Mammary epithelial cell (primary cell): ENCODE measurements at regions not wholly inside any gene's neighbourhood (a gene's known extent, or its start where the extent isn't known, plus 50 kb on each side); places are given as distances from the start of the nearest gene placed in this dataset.

ENCODE experiments used
- CTCF ChIP-seq, 2 donors: IDR thresholded peaks in 1 of 2; conservative IDR thresholded peaks in 1 of 2; 2 replicates each; pipeline ENCODE4 v1.5.1; 2011 to 2012; ENCODE audit warnings: inconsistent platforms in 2 of 2, low read length in 2 of 2, mild to moderate bottlenecking in 2 of 2, control low read depth in 1 of 2, low read depth in 1 of 2; ENCODE audit not compliant: insufficient read depth in 1 of 2; ENCODE audit errors: extremely low read depth in 1 of 2
- EZH2 ChIP-seq: IDR thresholded peaks from 2 replicates; pipeline ENCODE4 v1.6.1; 2012; ENCODE audit warnings: low read length, inconsistent platforms, borderline replicate concordance

- TF ChIP-seq CTCF (conservative IDR thresholded peaks at IDR 0.05 in 1 of 2, IDR thresholded peaks at IDR 0.05 in 1 of 2; ENCODE audit: extremely low read depth in 1 of 2, insufficient read depth in 1 of 2, low read depth in 1 of 2, low read length in 2 of 2) = no peak
- no peak for TF ChIP-seq EZH2
Measured at GRCh38 chr10:33481184-33481583, 146.7 kb upstream of the NRP1 start.
